A673 (cell line): ENCODE measurements at regions not wholly inside any gene's neighbourhood (a gene's known extent, or its start where the extent isn't known, plus 50 kb on each side); places are given as distances from the start of the nearest gene placed in this dataset.

Experiments used
- BruUV-seq: library from RNA; stranded (reverse); fragments of 400-500 nt; replicated peaks from 2 replicates; lab custom pipeline; 2021; lab: Mats Ljungman, UMichigan
- CTCF ChIA-PET: fragments of 300-600 bp; sonication (Branson Sonifier 250); formaldehyde crosslinking; loops from one replicate; lab custom pipeline; 2022; ENCODE audit warnings: antibody characterized with exemption; lab: Charles Lee
- POLR2A ChIA-PET: fragments of 300-600 bp; sonication (Branson Sonifier 250); formaldehyde crosslinking; loops from one replicate; lab custom pipeline; 2022; ENCODE audit warnings: antibody characterized with exemption; ENCODE audit not compliant: low non-redundant PET; lab: Charles Lee
- DNase-seq: peaks from one replicate; pipeline ENCODE4 v3.0.0-alpha.2; 2015; ENCODE audit warnings: low spot score
- H3K27ac ChIP-seq: fragments of 200-600 bp; sonication (generic); 2 replicates; pipeline ENCODE4 v1.5.1; 2016; ENCODE audit warnings: mixed run types, low read depth, mild to moderate bottlenecking, mixed read lengths, antibody characterized with exemption, low read length; ENCODE audit not compliant: poor library complexity, severe bottlenecking
- H3K27me3 ChIP-seq: fragments of 200-600 bp; sonication (generic); replicated peaks from 2 replicates; pipeline ENCODE4 v1.6.1; 2017; ENCODE audit warnings: mixed run types, low read depth, mild to moderate bottlenecking, mixed read lengths, antibody characterized with exemption, low read length; ENCODE audit not compliant: insufficient read depth, poor library complexity
- H3K36me3 ChIP-seq: fragments of 200-600 bp; sonication (generic); 2 replicates; pipeline ENCODE4 v1.6.1; 2016; ENCODE audit warnings: mixed run types, mild to moderate bottlenecking, mixed read lengths, antibody characterized with exemption, low read length; ENCODE audit not compliant: insufficient read depth, poor library complexity, severe bottlenecking
- H3K4me1 ChIP-seq: fragments of 200-600 bp; sonication (generic); 2 replicates; pipeline ENCODE4 v1.6.1; 2017; ENCODE audit warnings: mixed run types, mild to moderate bottlenecking, mixed read lengths, antibody characterized with exemption, low read length; ENCODE audit not compliant: insufficient read depth, poor library complexity, severe bottlenecking
- H3K4me3 ChIP-seq: fragments of 200-600 bp; sonication (generic); 2 replicates; pipeline ENCODE4 v1.5.1; 2016; ENCODE audit warnings: low read depth, mixed run types, mild to moderate bottlenecking, mixed read lengths, low read length; ENCODE audit not compliant: poor library complexity, severe bottlenecking
- H3K9me3 ChIP-seq: fragments of 200-600 bp; sonication (generic); 2 replicates; pipeline ENCODE4 v1.6.1; 2016; ENCODE audit warnings: mixed run types, low read depth, mild to moderate bottlenecking, mixed read lengths, antibody characterized with exemption, low read length; ENCODE audit not compliant: poor library complexity, severe bottlenecking
- CTCF ChIP-seq: fragments of 300-800, 200-600 bp; sonication (generic); conservative IDR thresholded peaks from 2 replicates; pipeline ENCODE4 v1.5.1; 2017; ENCODE audit warnings: low read depth, mild to moderate bottlenecking, antibody characterized with exemption, low read length, moderate library complexity, mixed read lengths
- EZH2 ChIP-seq: fragments of 200-600 bp; sonication (generic); IDR thresholded peaks from 2 replicates; pipeline ENCODE4 v1.6.1; 2017; ENCODE audit warnings: borderline replicate concordance, low read depth, mild to moderate bottlenecking, mixed read lengths, antibody characterized with exemption, low read length; ENCODE audit not compliant: poor library complexity, severe bottlenecking
- intact Hi-C: fragments of 100-400 bp; cut with micrococcal nuclease; formaldehyde crosslinking; loops from one replicate; pipeline ENCODE4 v1.10.0; 2022; ENCODE audit not compliant: unreplicated experiment

- intact Hi-C loops = no loop called here
- Histone ChIP-seq H3K9me3 (no peaks in the 10 kb centered on the region), H3K36me3 (no peaks in the 10 kb centered on the region), H3K27me3 (no peaks in the 10 kb centered on the region), H3K27ac (no peak overlapping the region), H3K4me1 (peaks cover 21% of the 10 kb centered on the region), H3K4me3 (no peak overlapping the region)
- no peak for TF ChIP-seq CTCF
- ChIA-PET CTCF (no interaction called here), POLR2A (no interaction called here)
- BruUV-seq = no TSS peak
- DNase-seq = peak; percentile 58
These were observed 220.9 kb downstream of the HACE1 start for GRCh38 chr6:104638841-104639290.

GRCh38 chr6:104633125-104633524 lies 226.6 kb downstream of the HACE1 start:
- CTCF ChIA-PET = no interaction called here
- H3K36me3 ChIP-seq = no peaks in the 10 kb centered on the region
- no peaks in the 10 kb centered on the region for H3K27me3 ChIP-seq
- no peaks in the 10 kb centered on the region for H3K4me1 ChIP-seq
- peaks cover 7% of the 10 kb centered on the region for H3K9me3 ChIP-seq
- no peak overlapping the region for H3K4me3 ChIP-seq
- H3K27ac ChIP-seq = no peak overlapping the region
- peak; percentile 60 for DNase-seq
- intact Hi-C loops = no loop called here
- POLR2A ChIA-PET = no interaction called here
- TF ChIP-seq EZH2 (no peak), CTCF (no peak)
- BruUV-seq = no TSS peak

- intact Hi-C loops = no loop called here
- ChIA-PET CTCF (no interaction called here), POLR2A (no interaction called here)
- TF ChIP-seq EZH2 = no peak
- TF ChIP-seq CTCF = no peak
- Histone ChIP-seq H3K27ac (no peak overlapping the region), H3K4me3 (no peak overlapping the region), H3K36me3 (no peaks in the 10 kb centered on the region), H3K4me1 (no peaks in the 10 kb centered on the region), H3K9me3 (peaks cover 7% of the 10 kb centered on the region), H3K27me3 (no peaks in the 10 kb centered on the region)
- no TSS peak for BruUV-seq
- DNase-seq = no peak
These were observed 227.1 kb downstream of the HACE1 start for GRCh38 chr6:104632588-104632987.
